Mesendoderm (in vitro differentiated cells): ENCODE measurements at regions not wholly inside any gene's neighbourhood (a gene's known extent, or its start where the extent isn't known, plus 50 kb on each side); places are given as distances from the start of the nearest gene placed in this dataset.

ENCODE experiments used
- DNase-seq: peaks from one replicate; pipeline ENCODE4 v3.0.0; 2013
- H2AK5ac ChIP-seq: 2 replicates; pipeline ENCODE4 v1.6.1; 2013; ENCODE audit warnings: low read length, inconsistent platforms
- H2BK120ac ChIP-seq: 2 replicates; pipeline ENCODE4 v1.6.1; 2013; ENCODE audit warnings: low read depth, mild to moderate bottlenecking, low read length, moderate library complexity, mixed read lengths
- H2BK15ac ChIP-seq: replicated peaks from 2 replicates; pipeline ENCODE4 v1.6.1; 2013; ENCODE audit warnings: low read depth, mild to moderate bottlenecking, moderate library complexity
- H2BK5ac ChIP-seq: 2 replicates; pipeline ENCODE4 v1.6.1; 2013; ENCODE audit warnings: low read length, inconsistent platforms
- H3K18ac ChIP-seq: 2 replicates; pipeline ENCODE4 v1.6.1; 2013; ENCODE audit warnings: mild to moderate bottlenecking, low read length, mixed read lengths
- H3K23ac ChIP-seq: one replicate; pipeline ENCODE4 v1.6.1; 2013; ENCODE audit warnings: low read length
- H3K27ac ChIP-seq: 2 replicates; pipeline ENCODE4 v1.5.1; 2013; ENCODE audit warnings: low read depth, mild to moderate bottlenecking, inconsistent platforms, low read length, moderate library complexity
- H3K27me3 ChIP-seq: 2 replicates; pipeline ENCODE4 v1.6.1; 2013; ENCODE audit warnings: low read length, control low read depth, mild to moderate bottlenecking, inconsistent platforms; ENCODE audit not compliant: insufficient read depth, poor library complexity
- H3K36me3 ChIP-seq: 2 replicates; pipeline ENCODE4 v1.6.1; 2013; ENCODE audit warnings: low read length, inconsistent platforms; ENCODE audit not compliant: control insufficient read depth, insufficient read depth
- H3K4ac ChIP-seq: one replicate; pipeline ENCODE4 v1.6.1; 2013; ENCODE audit warnings: low read depth, mild to moderate bottlenecking, low read length, moderate library complexity
- H3K4me1 ChIP-seq: 2 replicates; pipeline ENCODE4 v1.6.1; 2013; ENCODE audit warnings: low read depth, low read length, inconsistent platforms; ENCODE audit not compliant: control insufficient read depth
- H3K4me2 ChIP-seq: 2 replicates; pipeline ENCODE4 v1.6.1; 2013; ENCODE audit warnings: low read length
- H3K4me3 ChIP-seq: 2 replicates; pipeline ENCODE4 v1.5.1; 2013; ENCODE audit warnings: mild to moderate bottlenecking, low read length
- H3K56ac ChIP-seq: one replicate; pipeline ENCODE4 v1.6.1; 2013; ENCODE audit warnings: low read length
- H3K79me1 ChIP-seq: 2 replicates; pipeline ENCODE4 v1.6.1; 2013; ENCODE audit warnings: low read length, inconsistent platforms
- H3K79me2 ChIP-seq: 2 replicates; pipeline ENCODE4 v1.6.1; 2013; ENCODE audit warnings: mild to moderate bottlenecking, low read length; ENCODE audit not compliant: control insufficient read depth, insufficient read depth
- H3K9ac ChIP-seq: 2 replicates; pipeline ENCODE4 v1.6.1; 2013; ENCODE audit warnings: low read length, inconsistent platforms
- H4K5ac ChIP-seq: one replicate; pipeline ENCODE4 v1.6.1; 2013; ENCODE audit warnings: low read length
- H4K8ac ChIP-seq: one replicate; pipeline ENCODE4 v1.6.1; 2013; ENCODE audit warnings: low read depth, mild to moderate bottlenecking, control low read depth, low read length, moderate library complexity
- WGBS: extraction: QIAGEN DNeasy Blood & Tissue Kit; methylation state at CpG from one replicate; pipeline ENCODE4 v1.1.7; 2013; ENCODE audit warnings: low lambda C conversion rate, missing lambda C conversion rate; ENCODE audit not compliant: insufficient coverage; ENCODE audit errors: extremely low coverage; 5-methylcytosine and 5-hydroxymethylcytosine counted together

GRCh38 chr4:110751183-110751582 lies 128.3 kb upstream of the PITX2 start:
- H4K5ac ChIP-seq = no peak overlapping the region
- no peak overlapping the region for H2BK120ac ChIP-seq
- no peak overlapping the region for H4K8ac ChIP-seq
- H2BK15ac ChIP-seq = no peak overlapping the region
- no peak overlapping the region for H3K27ac ChIP-seq
- DNase-seq = no peak
- no peaks in the 10 kb centered on the region for H3K27me3 ChIP-seq
- H2BK5ac ChIP-seq = no peak overlapping the region
- WGBS = no CpG with 5 or more reads among the region's 3 CpGs
- H3K79me1 ChIP-seq = no peaks in the 10 kb centered on the region
- no peaks in the 10 kb centered on the region for H3K79me2 ChIP-seq
- H3K4me1 ChIP-seq = no peaks in the 10 kb centered on the region
- no peaks in the 10 kb centered on the region for H3K36me3 ChIP-seq
- no peak overlapping the region for H3K56ac ChIP-seq
- H3K9ac ChIP-seq = no peak overlapping the region
- no peak overlapping the region for H3K4ac ChIP-seq
- H3K23ac ChIP-seq = no peak overlapping the region
- H3K4me2 ChIP-seq = no peak overlapping the region
- H3K18ac ChIP-seq = no peak overlapping the region
- no peak overlapping the region for H3K4me3 ChIP-seq
- H2AK5ac ChIP-seq = no peak overlapping the region

DNA sequence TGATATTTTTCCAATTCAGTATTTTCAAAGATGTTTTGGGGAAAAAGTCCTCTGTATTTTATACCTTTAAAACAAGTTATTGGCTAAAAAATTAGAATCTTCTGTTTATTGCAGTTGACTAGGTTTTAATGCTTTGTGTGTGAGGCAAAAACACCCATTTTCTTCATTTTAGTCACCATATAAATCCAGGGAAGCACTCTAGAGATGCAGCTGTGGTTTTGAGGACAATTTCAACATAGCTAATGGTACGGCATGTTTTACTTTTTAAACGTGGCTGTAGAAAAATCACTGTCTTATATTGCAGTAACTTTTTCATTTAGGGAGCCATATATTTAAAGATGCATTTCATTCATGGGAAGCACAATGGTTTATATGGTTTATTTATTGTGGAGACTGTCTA lies 129.1 kb upstream of the PITX2 start:
- Histone ChIP-seq H2AK5ac (no peak overlapping the region), H3K79me2 (no peaks in the 10 kb centered on the region), H2BK15ac (no peak overlapping the region), H3K23ac (no peak overlapping the region), H3K36me3 (no peaks in the 10 kb centered on the region), H3K79me1 (no peaks in the 10 kb centered on the region), H3K9ac (no peak overlapping the region), H2BK120ac (no peak overlapping the region), H4K8ac (no peak overlapping the region), H3K4ac (no peak overlapping the region), H3K27ac (no peak overlapping the region), H3K27me3 (no peaks in the 10 kb centered on the region), H2BK5ac (no peak overlapping the region), H3K4me1 (no peaks in the 10 kb centered on the region), H4K5ac (no peak overlapping the region), H3K56ac (no peak overlapping the region), H3K18ac (no peak overlapping the region), H3K4me3 (no peak overlapping the region), H3K4me2 (no peak overlapping the region)
- no peak for DNase-seq
- WGBS = no CpG with 5 or more reads among the region's 2 CpGs

DNA sequence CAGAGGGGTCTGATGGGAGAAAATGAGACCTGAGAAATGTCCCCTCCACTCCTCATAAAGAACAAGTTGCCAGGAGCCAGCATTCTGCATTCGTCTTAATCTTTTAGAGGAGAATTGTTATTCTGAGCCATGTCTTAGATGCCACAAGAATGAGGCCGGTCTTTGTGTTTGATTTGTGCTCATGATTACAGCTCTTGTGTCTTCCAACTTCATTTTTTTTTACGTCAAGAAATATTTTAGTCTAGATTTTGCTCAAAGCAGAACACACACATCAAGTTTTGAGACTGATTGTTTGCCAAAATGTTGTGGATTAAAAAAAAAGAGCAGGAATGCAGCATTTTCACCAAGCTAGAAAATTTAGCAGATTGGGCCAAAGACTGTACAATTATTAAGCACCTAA lies 130.6 kb upstream of the PITX2 start:
- WGBS = no CpG with 5 or more reads among the region's 3 CpGs

DNA sequence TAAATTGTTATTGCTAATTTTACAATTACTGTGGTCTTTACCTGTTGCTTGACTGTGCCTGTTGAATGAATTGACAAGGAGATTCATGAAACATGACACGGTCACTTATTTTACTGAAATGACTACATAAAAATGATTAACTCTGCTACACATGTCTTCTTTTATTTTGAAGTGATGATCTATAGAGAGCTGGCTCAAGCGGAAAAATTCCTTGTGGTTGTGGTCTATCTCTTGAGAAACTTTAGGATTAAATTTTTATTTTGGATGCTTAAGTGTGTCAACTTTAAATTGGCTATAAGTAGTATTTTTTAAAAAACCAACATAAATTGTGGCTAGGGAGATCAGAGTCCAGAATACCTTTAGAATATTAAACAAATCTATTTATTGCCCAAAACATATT lies 131.8 kb upstream of the PITX2 start:
- Histone ChIP-seq H3K27ac (no peak overlapping the region), H2AK5ac (no peak overlapping the region), H3K4me3 (no peak overlapping the region), H3K18ac (no peak overlapping the region), H2BK15ac (no peak overlapping the region), H3K9ac (no peak overlapping the region), H3K23ac (no peak overlapping the region), H3K79me1 (no peaks in the 10 kb centered on the region), H3K4me2 (no peak overlapping the region), H4K8ac (no peak overlapping the region), H3K36me3 (no peaks in the 10 kb centered on the region), H3K4me1 (no peaks in the 10 kb centered on the region), H3K56ac (no peak overlapping the region), H3K79me2 (no peaks in the 10 kb centered on the region), H3K4ac (no peak overlapping the region), H2BK5ac (no peak overlapping the region), H3K27me3 (no peaks in the 10 kb centered on the region), H4K5ac (no peak overlapping the region), H2BK120ac (no peak overlapping the region)
- WGBS = no CpG with 5 or more reads among the region's 2 CpGs
- no peak for DNase-seq

More for the DNA sequence above, 130.6 kb upstream of the PITX2 start:
- DNase-seq = no peak
- H2AK5ac ChIP-seq = no peak overlapping the region
- H3K18ac ChIP-seq = no peak overlapping the region
- H3K56ac ChIP-seq = no peak overlapping the region
- H3K23ac ChIP-seq = no peak overlapping the region
- H3K79me2 ChIP-seq = no peaks in the 10 kb centered on the region
- H2BK15ac ChIP-seq = no peak overlapping the region
- H3K9ac ChIP-seq = no peak overlapping the region
- no peak overlapping the region for H4K5ac ChIP-seq
- no peak overlapping the region for H3K27ac ChIP-seq
- H3K4me2 ChIP-seq = no peak overlapping the region
- no peak overlapping the region for H4K8ac ChIP-seq
- no peak overlapping the region for H2BK120ac ChIP-seq
- no peak overlapping the region for H3K4ac ChIP-seq
- H2BK5ac ChIP-seq = no peak overlapping the region
- no peak overlapping the region for H3K4me3 ChIP-seq
- no peaks in the 10 kb centered on the region for H3K36me3 ChIP-seq
- H3K79me1 ChIP-seq = no peaks in the 10 kb centered on the region
- H3K27me3 ChIP-seq = no peaks in the 10 kb centered on the region
- no peaks in the 10 kb centered on the region for H3K4me1 ChIP-seq

DNA sequence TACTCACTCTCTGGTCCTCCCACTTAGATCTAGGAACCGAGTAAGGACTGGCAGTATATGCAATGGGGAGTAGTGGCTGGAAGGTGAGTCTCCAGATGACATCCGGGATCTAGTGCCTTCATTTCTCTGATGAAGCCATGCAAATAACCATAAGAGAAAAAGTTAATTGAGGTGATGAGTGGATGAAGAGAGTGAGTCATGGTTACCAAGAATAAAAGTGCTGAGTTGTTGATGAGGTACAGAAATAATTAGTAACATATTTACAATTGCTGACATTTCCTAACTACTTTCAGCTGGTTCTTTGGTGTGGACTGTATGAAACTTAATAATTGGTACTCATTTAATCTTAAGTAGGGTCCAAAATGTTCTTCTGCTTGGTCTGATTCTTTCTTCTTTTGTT lies 146.7 kb upstream of the PITX2 start:
- no peak overlapping the region for H2BK15ac ChIP-seq
- no peak overlapping the region for H4K8ac ChIP-seq
- H3K79me1 ChIP-seq = no peaks in the 10 kb centered on the region
- no peak overlapping the region for H3K4me2 ChIP-seq
- H3K4me1 ChIP-seq = no peaks in the 10 kb centered on the region
- no peak overlapping the region for H3K4me3 ChIP-seq
- no peaks in the 10 kb centered on the region for H3K36me3 ChIP-seq
- DNase-seq = no peak
- H4K5ac ChIP-seq = no peak overlapping the region
- H3K27ac ChIP-seq = no peak overlapping the region
- H2BK5ac ChIP-seq = no peak overlapping the region
- H2BK120ac ChIP-seq = no peak overlapping the region
- H3K4ac ChIP-seq = no peak overlapping the region
- no peaks in the 10 kb centered on the region for H3K79me2 ChIP-seq
- no peak overlapping the region for H3K9ac ChIP-seq
- no peak overlapping the region for H3K18ac ChIP-seq
- no peak overlapping the region for H2AK5ac ChIP-seq
- no peaks in the 10 kb centered on the region for H3K27me3 ChIP-seq
- H3K56ac ChIP-seq = no peak overlapping the region
- H3K23ac ChIP-seq = no peak overlapping the region
- no CpG with 5 or more reads among the region's 2 CpGs for WGBS

GRCh38 chr4:110770353-110770752 lies 147.5 kb upstream of the PITX2 start:
- H3K9ac ChIP-seq = no peak overlapping the region
- H3K23ac ChIP-seq = no peak overlapping the region
- no peak overlapping the region for H3K4me3 ChIP-seq
- H2BK15ac ChIP-seq = no peak overlapping the region
- no peak overlapping the region for H4K5ac ChIP-seq
- H3K4me2 ChIP-seq = no peak overlapping the region
- H2BK120ac ChIP-seq = no peak overlapping the region
- H3K36me3 ChIP-seq = no peaks in the 10 kb centered on the region
- DNase-seq = no peak
- H3K18ac ChIP-seq = no peak overlapping the region
- H3K4me1 ChIP-seq = no peaks in the 10 kb centered on the region
- no peak overlapping the region for H2AK5ac ChIP-seq
- H3K4ac ChIP-seq = no peak overlapping the region
- H3K27ac ChIP-seq = no peak overlapping the region
- H3K56ac ChIP-seq = no peak overlapping the region
- H3K79me2 ChIP-seq = no peaks in the 10 kb centered on the region
- no peaks in the 10 kb centered on the region for H3K27me3 ChIP-seq
- H4K8ac ChIP-seq = no peak overlapping the region
- H2BK5ac ChIP-seq = no peak overlapping the region
- no CpG with 5 or more reads among the region's 3 CpGs for WGBS
- H3K79me1 ChIP-seq = no peaks in the 10 kb centered on the region
